ENCODE measurements at regions not wholly inside any gene's neighbourhood (a gene's known extent, or its start where the extent isn't known, plus 50 kb on each side); places are given as distances from the start of the nearest gene placed in this dataset.

DNA sequence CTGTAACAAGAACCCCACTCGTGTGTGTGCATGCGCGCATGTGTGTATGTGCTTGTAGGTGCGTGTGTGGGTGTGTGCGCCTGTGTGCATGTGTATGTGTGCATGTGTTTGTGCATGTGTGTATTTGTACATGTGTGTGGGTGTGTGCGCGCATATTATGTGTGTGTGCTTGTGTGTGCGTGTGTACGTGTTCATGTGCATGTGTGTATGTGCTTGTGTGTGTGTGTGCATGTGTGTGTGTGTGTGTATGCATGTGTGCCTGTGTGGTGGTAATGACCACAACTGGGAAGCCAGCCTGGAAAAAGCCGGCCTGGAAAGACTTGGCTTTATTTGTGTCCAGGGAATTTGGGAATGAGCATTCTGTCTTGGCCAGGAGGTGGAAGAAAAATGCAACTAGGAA lies 157.5 kb downstream of the PAX1 start:
- Histone ChIP-seq H3K4me2 (ENCODE audit: insufficient read depth, low read length) (no peak overlapping the region), H3K4me3 (no peak overlapping the region), H3K4me1 (replicated peaks in 1 of 2; ENCODE audit: control insufficient read depth in 2 of 2, insufficient read depth in 2 of 2, low read length in 2 of 2) (no peaks in the 10 kb centered on the region), H3K36me3 (ENCODE audit: control insufficient read depth, insufficient read depth, low read length) (no peaks in the 10 kb centered on the region), H3K9me1 (ENCODE audit: control insufficient read depth, insufficient read depth, low read length) (no peaks in the 10 kb centered on the region), H3K27ac (ENCODE audit: extremely low read depth, low read depth, low read length) (no peak overlapping the region), H3K79me2 (ENCODE audit: control insufficient read depth, insufficient read depth, low read length) (no peaks in the 10 kb centered on the region), H2AFZ (ENCODE audit: low read depth, low read length) (no peak overlapping the region), H3K27me3 (ENCODE audit: control insufficient read depth in 2 of 2, insufficient read depth in 2 of 2, low read length in 2 of 2) (no peaks in the 10 kb centered on the region), H3K9me3 (replicated peaks; ENCODE audit: control insufficient read depth, insufficient read depth, low read depth, low read length) (no peaks in the 10 kb centered on the region), H3K9ac (ENCODE audit: insufficient read depth in 1 of 2, low read depth in 2 of 2, low read length in 2 of 2) (no peak overlapping the region), H4K20me1 (replicated peaks; ENCODE audit: control insufficient read depth, insufficient read depth, low read length) (no peaks in the 10 kb centered on the region)
- BruUV-seq (replicated peaks), result no TSS peak
- TF ChIP-seq CC2D1A (IDR thresholded peaks at IDR 0.05) (no peak), HEY1 (CRISPR knock-in tag; IDR thresholded peaks at IDR 0.05; ENCODE audit: borderline replicate concordance) (no peak), TARDBP (IDR thresholded peaks at IDR 0.05) (no peak), EP400 (IDR thresholded peaks at IDR 0.05) (no peak), SRF (CRISPR knock-in tag; IDR thresholded peaks at IDR 0.05) (no peak), ZNF133 (CRISPR knock-in tag; IDR thresholded peaks at IDR 0.05) (no peak), ZFX (CRISPR knock-in tag; IDR thresholded peaks at IDR 0.05) (no peak), MYNN (IDR thresholded peaks at IDR 0.05) (no peak), MYNN (CRISPR knock-in tag; IDR thresholded peaks at IDR 0.05) (no peak), HNRNPK (IDR thresholded peaks at IDR 0.05; ENCODE audit: low read depth, low read length, poor library complexity, severe bottlenecking) (no peak), BRD4 (IDR thresholded peaks at IDR 0.05) (no peak), RBM39 (optimal IDR thresholded peaks at IDR 0.05; ENCODE audit: low read depth, low read length) (no peak)
- TF ChIP-seq, protein P1, sequence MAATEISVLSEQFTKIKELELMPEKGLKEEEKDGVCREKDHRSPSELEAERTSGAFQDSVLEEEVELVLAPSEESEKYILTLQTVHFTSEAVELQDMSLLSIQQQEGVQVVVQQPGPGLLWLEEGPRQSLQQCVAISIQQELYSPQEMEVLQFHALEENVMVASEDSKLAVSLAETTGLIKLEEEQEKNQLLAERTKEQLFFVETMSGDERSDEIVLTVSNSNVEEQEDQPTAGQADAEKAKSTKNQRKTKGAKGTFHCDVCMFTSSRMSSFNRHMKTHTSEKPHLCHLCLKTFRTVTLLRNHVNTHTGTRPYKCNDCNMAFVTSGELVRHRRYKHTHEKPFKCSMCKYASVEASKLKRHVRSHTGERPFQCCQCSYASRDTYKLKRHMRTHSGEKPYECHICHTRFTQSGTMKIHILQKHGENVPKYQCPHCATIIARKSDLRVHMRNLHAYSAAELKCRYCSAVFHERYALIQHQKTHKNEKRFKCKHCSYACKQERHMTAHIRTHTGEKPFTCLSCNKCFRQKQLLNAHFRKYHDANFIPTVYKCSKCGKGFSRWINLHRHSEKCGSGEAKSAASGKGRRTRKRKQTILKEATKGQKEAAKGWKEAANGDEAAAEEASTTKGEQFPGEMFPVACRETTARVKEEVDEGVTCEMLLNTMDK (IDR thresholded peaks at IDR 0.05; ENCODE audit: borderline replicate concordance, insufficient read depth, low read depth, low read length, poor library complexity, severe bottlenecking), result no peak
- 30% methylated on average over 8 of the region's 10 CpGs for WGBS (ENCODE audit: insufficient coverage, low coverage, missing lambda C conversion rate)
- CTCF ChIA-PET (ENCODE audit: low intra/inter-chr PET ratio), result no interaction called here
- intact Hi-C loops (cut with micrococcal nuclease) (no loop called here), in situ Hi-C loops (cut with MboI) (no loop called here)
- DNase-seq (ENCODE audit: extremely low read depth in 1 of 4, low spot score in 3 of 4), result no peak
- no peak for ATAC-seq
- no peak for FAIRE-seq
- POLR2A ChIA-PET, result no interaction called here

Data from K562 (cell line).